HEK293 (cell line): ENCODE measurements at regions not wholly inside any gene's neighbourhood (a gene's known extent, or its start where the extent isn't known, plus 50 kb on each side); places are given as distances from the start of the nearest gene placed in this dataset.

Source experiments
- CTCF ChIA-PET: fragments of 350-600 bp; formaldehyde crosslinking; extraction: SDS; loops from one replicate; lab custom pipeline; 2021; ENCODE audit warnings: antibody characterized with exemption; lab: Yijun Ruan, JAX
- POLR2A ChIA-PET: fragments of 300-600 bp; formaldehyde crosslinking; extraction: SDS; loops from one replicate; lab custom pipeline; 2020; ENCODE audit warnings: antibody characterized with exemption, inconsistent platforms; lab: Yijun Ruan, JAX
- H3K27ac ChIP-seq: fragments of 200-500 bp; sonication (Bioruptor generic); 2 replicates; pipeline ENCODE4 v1.5.1; 2014; ENCODE audit warnings: low read depth, low read length, control low read depth, inconsistent platforms; ENCODE audit errors: extremely low read depth
- H3K36me3 ChIP-seq, 2 experiments: fragments of 200-500 bp in 1 of 2; sonication (Bioruptor generic) in 1 of 2; 1 replicate in 1 of 2; 2 replicates in 1 of 2; pipeline ENCODE4 v1.5.1; 2014 to 2017; ENCODE audit warnings: inconsistent platforms in 2 of 2, low read length in 2 of 2; ENCODE audit not compliant: control insufficient read depth in 2 of 2, insufficient read depth in 1 of 2
- H3K4me1 ChIP-seq: fragments of 200-500 bp; sonication (Bioruptor generic); 2 replicates; pipeline ENCODE4 v1.5.1; 2014; ENCODE audit warnings: mild to moderate bottlenecking, low read length, inconsistent platforms; ENCODE audit not compliant: control insufficient read depth, insufficient read depth
- H3K4me3 ChIP-seq: 2 replicates; pipeline ENCODE4 v1.5.1; 2011; ENCODE audit warnings: low read depth, mild to moderate bottlenecking, control low read depth, low read length, moderate library complexity
- H3K9me3 ChIP-seq: fragments of 200-500 bp; sonication (Bioruptor generic); 2 replicates; pipeline ENCODE4 v1.5.1; 2014; ENCODE audit warnings: low read depth, low read length, inconsistent platforms; ENCODE audit not compliant: control insufficient read depth, insufficient read depth
- GLIS1 ChIP-seq: fragments of 450-650 bp; formaldehyde crosslinking; IDR thresholded peaks from 2 replicates; pipeline ENCODE4 v1.5.1; 2016; ENCODE audit warnings: missing biosample characterization, missing genetic modification characterization
- ZBTB21 ChIP-seq: fragments of 450-650 bp; formaldehyde crosslinking; IDR thresholded peaks from 2 replicates; pipeline ENCODE4 v1.5.1; 2017; ENCODE audit warnings: missing biosample characterization, missing genetic modification characterization
- ZNF16 ChIP-seq: fragments of 450-650 bp; formaldehyde crosslinking; IDR thresholded peaks from 2 replicates; pipeline ENCODE4 v1.5.1; 2016; ENCODE audit warnings: low read depth, missing biosample characterization, missing genetic modification characterization
- ZNF19 ChIP-seq: fragments of 450-650 bp; formaldehyde crosslinking; IDR thresholded peaks from 2 replicates; pipeline ENCODE4; 2016; ENCODE audit warnings: missing biosample characterization, missing genetic modification characterization, low read depth
- ZNF350 ChIP-seq: fragments of 450-650 bp; formaldehyde crosslinking; IDR thresholded peaks from 2 replicates; pipeline ENCODE4 v1.5.0; 2017; ENCODE audit warnings: missing biosample characterization, mild to moderate bottlenecking, missing genetic modification characterization
- ZNF416 ChIP-seq: fragments of 450-650 bp; formaldehyde crosslinking; IDR thresholded peaks from 2 replicates; pipeline ENCODE4 v1.5.1; 2016; ENCODE audit warnings: missing biosample characterization, missing genetic modification characterization
- ZNF501 ChIP-seq: fragments of 450-650 bp; formaldehyde crosslinking; IDR thresholded peaks from 2 replicates; pipeline ENCODE4 v1.5.1; 2016; ENCODE audit warnings: missing biosample characterization, missing genetic modification characterization
- ZNF596 ChIP-seq: fragments of 450-650 bp; IDR thresholded peaks from 2 replicates; pipeline ENCODE4 v1.5.0; 2018; ENCODE audit warnings: missing biosample characterization, mild to moderate bottlenecking, missing genetic modification characterization, moderate library complexity
- ZNF664 ChIP-seq: fragments of 450-650 bp; formaldehyde crosslinking; IDR thresholded peaks from 2 replicates; pipeline ENCODE4 v1.5.1; 2016; ENCODE audit warnings: missing biosample characterization, missing genetic modification characterization
- ZNF747 ChIP-seq: fragments of 450-650 bp; formaldehyde crosslinking; IDR thresholded peaks from 2 replicates; pipeline ENCODE4 v1.5.1; 2016; ENCODE audit warnings: missing biosample characterization, missing genetic modification characterization
- TF ChIP-seq, protein P1 (sequence below): fragments of 450-650 bp; formaldehyde crosslinking; IDR thresholded peaks from 2 replicates; pipeline ENCODE4 v1.5.1; 2016; ENCODE audit warnings: missing biosample characterization, missing genetic modification characterization
- TF ChIP-seq, protein P2 (sequence below): fragments of 450-650 bp; formaldehyde crosslinking; IDR thresholded peaks from 2 replicates; pipeline ENCODE4 v1.5.1; 2016; ENCODE audit warnings: missing biosample characterization, missing genetic modification characterization
- TF ChIP-seq, protein P3 (sequence below): fragments of 450-650 bp; formaldehyde crosslinking; IDR thresholded peaks from 2 replicates; pipeline ENCODE4 v1.5.1; 2016; ENCODE audit warnings: missing biosample characterization, missing genetic modification characterization
- TF ChIP-seq, protein P4 (sequence below): fragments of 450-650 bp; formaldehyde crosslinking; optimal IDR thresholded peaks from 2 replicates; pipeline ENCODE3; 2016; ENCODE audit warnings: missing biosample characterization, mild to moderate bottlenecking, missing genetic modification characterization

DNA sequence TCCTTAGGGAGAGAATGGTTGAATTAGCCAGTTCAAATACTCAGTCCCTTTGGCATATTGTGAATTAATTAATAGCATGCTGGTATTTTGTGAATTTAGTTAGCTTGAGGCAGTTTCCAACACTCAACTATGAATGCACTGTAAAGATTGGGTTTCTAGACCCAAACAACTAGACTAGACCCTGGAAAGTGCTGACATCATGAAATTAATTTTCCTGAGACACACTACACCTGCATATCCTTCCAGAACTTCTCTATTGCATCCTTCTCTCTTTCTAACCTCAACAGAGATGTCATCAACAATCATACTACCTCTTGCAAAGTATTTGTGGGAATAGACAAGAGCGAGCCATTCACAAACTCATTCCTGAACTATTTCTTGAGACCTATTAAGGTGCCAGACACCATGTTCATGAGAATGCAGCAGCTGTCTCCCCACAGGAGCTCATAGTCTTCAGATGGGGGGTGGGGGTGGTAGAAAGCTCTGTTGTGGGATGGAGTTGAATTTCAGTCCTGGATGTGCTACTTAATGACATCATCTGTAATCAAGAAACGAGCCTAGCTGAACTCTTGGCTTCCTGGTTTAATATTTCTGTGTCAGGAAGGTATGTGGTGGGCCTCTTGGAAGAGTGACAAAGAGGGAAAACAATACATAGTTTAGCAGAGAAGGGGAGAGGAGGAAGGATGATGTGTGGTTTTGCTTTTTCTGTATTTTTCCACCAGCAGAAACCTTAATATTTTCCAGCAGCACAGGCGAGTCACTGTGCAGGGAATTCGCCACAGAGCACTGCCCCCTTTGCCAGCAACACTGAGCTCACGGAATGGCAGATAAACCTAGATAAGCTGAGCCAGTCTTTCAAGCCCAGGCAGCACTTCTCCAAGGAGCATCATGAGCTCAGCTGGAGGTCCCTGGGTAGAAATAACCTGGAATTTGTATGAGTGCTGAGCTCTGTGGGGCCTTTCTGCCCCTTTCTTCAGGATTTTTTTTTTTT is 53.1 kb upstream of the CYSLTR2 start (continued):
- TF ChIP-seq, protein P1, sequence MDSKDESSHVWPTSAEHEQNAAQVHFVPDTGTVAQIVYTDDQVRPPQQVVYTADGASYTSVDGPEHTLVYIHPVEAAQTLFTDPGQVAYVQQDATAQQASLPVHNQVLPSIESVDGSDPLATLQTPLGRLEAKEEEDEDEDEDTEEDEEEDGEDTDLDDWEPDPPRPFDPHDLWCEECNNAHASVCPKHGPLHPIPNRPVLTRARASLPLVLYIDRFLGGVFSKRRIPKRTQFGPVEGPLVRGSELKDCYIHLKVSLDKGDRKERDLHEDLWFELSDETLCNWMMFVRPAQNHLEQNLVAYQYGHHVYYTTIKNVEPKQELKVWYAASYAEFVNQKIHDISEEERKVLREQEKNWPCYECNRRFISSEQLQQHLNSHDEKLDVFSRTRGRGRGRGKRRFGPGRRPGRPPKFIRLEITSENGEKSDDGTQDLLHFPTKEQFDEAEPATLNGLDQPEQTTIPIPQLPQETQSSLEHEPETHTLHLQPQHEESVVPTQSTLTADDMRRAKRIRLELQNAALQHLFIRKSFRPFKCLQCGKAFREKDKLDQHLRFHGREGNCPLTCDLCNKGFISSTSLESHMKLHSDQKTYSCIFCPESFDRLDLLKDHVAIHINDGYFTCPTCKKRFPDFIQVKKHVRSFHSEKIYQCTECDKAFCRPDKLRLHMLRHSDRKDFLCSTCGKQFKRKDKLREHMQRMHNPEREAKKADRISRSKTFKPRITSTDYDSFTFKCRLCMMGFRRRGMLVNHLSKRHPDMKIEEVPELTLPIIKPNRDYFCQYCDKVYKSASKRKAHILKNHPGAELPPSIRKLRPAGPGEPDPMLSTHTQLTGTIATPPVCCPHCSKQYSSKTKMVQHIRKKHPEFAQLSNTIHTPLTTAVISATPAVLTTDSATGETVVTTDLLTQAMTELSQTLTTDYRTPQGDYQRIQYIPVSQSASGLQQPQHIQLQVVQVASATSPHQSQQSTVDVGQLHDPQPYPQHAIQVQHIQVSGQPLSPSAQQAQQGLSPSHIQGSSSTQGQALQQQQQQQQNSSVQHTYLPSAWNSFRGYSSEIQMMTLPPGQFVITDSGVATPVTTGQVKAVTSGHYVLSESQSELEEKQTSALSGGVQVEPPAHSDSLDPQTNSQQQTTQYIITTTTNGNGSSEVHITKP (tag by site-specific recombination), result peak; percentile 54
- TF ChIP-seq, protein P2, sequence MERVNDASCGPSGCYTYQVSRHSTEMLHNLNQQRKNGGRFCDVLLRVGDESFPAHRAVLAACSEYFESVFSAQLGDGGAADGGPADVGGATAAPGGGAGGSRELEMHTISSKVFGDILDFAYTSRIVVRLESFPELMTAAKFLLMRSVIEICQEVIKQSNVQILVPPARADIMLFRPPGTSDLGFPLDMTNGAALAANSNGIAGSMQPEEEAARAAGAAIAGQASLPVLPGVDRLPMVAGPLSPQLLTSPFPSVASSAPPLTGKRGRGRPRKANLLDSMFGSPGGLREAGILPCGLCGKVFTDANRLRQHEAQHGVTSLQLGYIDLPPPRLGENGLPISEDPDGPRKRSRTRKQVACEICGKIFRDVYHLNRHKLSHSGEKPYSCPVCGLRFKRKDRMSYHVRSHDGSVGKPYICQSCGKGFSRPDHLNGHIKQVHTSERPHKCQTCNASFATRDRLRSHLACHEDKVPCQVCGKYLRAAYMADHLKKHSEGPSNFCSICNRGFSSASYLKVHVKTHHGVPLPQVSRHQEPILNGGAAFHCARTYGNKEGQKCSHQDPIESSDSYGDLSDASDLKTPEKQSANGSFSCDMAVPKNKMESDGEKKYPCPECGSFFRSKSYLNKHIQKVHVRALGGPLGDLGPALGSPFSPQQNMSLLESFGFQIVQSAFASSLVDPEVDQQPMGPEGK (tag by site-specific recombination), result peak; percentile 26; the same call in 1 of the 2 replicates
- TF ChIP-seq ZBTB21 (peak; percentile 68), GLIS1 (peak; percentile 94), ZNF501 (peak; percentile 66)

DNA sequence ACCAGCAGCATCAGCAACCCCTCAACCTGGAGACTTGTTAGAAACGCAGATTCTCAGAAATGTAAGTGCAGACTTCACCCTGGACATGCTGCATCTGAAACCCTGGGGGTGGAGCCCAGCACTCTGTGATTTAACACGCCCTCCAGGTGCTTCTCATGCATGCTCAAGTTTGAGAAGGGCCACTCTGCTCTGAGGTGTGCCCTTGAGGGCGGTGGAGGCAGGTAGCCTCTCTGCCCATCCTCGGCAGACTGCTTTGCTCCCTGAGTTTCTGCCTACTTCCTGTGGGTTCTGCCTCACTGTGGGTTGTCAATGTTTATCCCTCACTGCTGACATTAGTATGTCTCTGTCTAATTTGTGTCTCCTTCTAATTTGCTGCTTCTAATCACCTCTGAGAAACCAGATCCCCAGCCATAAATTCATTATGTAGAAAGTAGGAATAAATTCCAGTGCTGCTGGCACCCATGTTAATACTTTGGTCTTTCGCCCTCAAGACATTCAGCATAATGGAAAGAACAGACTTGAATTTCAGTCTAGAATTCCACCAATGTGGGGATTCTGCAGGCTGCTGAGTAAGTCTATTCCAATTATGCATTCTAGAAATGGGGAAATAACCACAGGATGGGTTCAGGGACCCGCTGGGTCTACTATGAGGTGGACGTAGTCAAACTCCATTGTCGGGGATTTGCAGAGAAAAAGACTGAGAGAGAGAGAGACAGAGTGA is 51.3 kb upstream of the CYSLTR2 start:
- TF ChIP-seq ZNF416 (tag by site-specific recombination), result no peak
- TF ChIP-seq ZNF747 (tag by site-specific recombination), result no peak
- TF ChIP-seq ZNF596 (tag by site-specific recombination), result peak; percentile 77; the same call in 1 of the 2 replicates
- TF ChIP-seq, protein P3, sequence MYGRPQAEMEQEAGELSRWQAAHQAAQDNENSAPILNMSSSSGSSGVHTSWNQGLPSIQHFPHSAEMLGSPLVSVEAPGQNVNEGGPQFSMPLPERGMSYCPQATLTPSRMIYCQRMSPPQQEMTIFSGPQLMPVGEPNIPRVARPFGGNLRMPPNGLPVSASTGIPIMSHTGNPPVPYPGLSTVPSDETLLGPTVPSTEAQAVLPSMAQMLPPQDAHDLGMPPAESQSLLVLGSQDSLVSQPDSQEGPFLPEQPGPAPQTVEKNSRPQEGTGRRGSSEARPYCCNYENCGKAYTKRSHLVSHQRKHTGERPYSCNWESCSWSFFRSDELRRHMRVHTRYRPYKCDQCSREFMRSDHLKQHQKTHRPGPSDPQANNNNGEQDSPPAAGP (tag by site-specific recombination), result no peak
- TF ChIP-seq ZNF664 (tag by site-specific recombination), result no peak
- TF ChIP-seq, protein P4, sequence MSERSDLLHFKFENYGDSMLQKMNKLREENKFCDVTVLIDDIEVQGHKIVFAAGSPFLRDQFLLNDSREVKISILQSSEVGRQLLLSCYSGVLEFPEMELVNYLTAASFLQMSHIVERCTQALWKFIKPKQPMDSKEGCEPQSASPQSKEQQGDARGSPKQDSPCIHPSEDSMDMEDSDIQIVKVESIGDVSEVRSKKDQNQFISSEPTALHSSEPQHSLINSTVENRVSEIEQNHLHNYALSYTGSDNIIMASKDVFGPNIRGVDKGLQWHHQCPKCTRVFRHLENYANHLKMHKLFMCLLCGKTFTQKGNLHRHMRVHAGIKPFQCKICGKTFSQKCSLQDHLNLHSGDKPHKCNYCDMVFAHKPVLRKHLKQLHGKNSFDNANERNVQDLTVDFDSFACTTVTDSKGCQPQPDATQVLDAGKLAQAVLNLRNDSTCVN (tag by site-specific recombination), result no peak
- no peak for TF ChIP-seq ZNF16 (tag by site-specific recombination)
- TF ChIP-seq ZNF19, result no peak
- no peak for TF ChIP-seq ZNF350 (tag by site-specific recombination)
- Histone ChIP-seq H3K36me3 (no peaks in the 10 kb centered on the region), H3K27ac (no peak overlapping the region), H3K4me1 (peaks cover 4% of the 10 kb centered on the region; the same call in 1 of the 2 replicates), H3K9me3 (no peaks in the 10 kb centered on the region), H3K4me3 (no peak overlapping the region)
- POLR2A ChIA-PET, result no interaction called here
- CTCF ChIA-PET, result no interaction called here
